ENCODE measurements at regions not wholly inside any gene's neighbourhood (a gene's known extent, or its start where the extent isn't known, plus 50 kb on each side); places are given as distances from the start of the nearest gene placed in this dataset.

DNA sequence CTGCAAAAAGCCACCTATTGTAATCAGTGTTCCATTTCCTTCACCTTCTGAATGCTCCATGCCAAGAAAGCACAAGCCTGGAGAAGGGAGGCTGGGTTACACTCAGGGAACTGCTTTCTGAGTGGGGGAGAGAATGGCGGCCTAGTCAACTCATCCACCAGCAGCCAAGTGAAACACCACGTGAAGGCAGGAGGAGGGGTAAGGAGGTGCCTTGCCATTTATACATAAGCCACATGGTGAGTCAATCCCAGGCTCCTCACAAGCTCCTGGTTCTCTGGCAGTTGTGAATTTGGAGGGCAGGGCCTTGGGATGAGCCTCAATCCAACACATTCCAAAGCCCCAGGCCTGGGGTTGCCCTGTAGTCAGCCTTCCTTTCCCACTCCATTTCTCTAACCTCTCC lies 149.4 kb downstream of the CD24 start (continued):
- TF ChIP-seq, protein P1, sequence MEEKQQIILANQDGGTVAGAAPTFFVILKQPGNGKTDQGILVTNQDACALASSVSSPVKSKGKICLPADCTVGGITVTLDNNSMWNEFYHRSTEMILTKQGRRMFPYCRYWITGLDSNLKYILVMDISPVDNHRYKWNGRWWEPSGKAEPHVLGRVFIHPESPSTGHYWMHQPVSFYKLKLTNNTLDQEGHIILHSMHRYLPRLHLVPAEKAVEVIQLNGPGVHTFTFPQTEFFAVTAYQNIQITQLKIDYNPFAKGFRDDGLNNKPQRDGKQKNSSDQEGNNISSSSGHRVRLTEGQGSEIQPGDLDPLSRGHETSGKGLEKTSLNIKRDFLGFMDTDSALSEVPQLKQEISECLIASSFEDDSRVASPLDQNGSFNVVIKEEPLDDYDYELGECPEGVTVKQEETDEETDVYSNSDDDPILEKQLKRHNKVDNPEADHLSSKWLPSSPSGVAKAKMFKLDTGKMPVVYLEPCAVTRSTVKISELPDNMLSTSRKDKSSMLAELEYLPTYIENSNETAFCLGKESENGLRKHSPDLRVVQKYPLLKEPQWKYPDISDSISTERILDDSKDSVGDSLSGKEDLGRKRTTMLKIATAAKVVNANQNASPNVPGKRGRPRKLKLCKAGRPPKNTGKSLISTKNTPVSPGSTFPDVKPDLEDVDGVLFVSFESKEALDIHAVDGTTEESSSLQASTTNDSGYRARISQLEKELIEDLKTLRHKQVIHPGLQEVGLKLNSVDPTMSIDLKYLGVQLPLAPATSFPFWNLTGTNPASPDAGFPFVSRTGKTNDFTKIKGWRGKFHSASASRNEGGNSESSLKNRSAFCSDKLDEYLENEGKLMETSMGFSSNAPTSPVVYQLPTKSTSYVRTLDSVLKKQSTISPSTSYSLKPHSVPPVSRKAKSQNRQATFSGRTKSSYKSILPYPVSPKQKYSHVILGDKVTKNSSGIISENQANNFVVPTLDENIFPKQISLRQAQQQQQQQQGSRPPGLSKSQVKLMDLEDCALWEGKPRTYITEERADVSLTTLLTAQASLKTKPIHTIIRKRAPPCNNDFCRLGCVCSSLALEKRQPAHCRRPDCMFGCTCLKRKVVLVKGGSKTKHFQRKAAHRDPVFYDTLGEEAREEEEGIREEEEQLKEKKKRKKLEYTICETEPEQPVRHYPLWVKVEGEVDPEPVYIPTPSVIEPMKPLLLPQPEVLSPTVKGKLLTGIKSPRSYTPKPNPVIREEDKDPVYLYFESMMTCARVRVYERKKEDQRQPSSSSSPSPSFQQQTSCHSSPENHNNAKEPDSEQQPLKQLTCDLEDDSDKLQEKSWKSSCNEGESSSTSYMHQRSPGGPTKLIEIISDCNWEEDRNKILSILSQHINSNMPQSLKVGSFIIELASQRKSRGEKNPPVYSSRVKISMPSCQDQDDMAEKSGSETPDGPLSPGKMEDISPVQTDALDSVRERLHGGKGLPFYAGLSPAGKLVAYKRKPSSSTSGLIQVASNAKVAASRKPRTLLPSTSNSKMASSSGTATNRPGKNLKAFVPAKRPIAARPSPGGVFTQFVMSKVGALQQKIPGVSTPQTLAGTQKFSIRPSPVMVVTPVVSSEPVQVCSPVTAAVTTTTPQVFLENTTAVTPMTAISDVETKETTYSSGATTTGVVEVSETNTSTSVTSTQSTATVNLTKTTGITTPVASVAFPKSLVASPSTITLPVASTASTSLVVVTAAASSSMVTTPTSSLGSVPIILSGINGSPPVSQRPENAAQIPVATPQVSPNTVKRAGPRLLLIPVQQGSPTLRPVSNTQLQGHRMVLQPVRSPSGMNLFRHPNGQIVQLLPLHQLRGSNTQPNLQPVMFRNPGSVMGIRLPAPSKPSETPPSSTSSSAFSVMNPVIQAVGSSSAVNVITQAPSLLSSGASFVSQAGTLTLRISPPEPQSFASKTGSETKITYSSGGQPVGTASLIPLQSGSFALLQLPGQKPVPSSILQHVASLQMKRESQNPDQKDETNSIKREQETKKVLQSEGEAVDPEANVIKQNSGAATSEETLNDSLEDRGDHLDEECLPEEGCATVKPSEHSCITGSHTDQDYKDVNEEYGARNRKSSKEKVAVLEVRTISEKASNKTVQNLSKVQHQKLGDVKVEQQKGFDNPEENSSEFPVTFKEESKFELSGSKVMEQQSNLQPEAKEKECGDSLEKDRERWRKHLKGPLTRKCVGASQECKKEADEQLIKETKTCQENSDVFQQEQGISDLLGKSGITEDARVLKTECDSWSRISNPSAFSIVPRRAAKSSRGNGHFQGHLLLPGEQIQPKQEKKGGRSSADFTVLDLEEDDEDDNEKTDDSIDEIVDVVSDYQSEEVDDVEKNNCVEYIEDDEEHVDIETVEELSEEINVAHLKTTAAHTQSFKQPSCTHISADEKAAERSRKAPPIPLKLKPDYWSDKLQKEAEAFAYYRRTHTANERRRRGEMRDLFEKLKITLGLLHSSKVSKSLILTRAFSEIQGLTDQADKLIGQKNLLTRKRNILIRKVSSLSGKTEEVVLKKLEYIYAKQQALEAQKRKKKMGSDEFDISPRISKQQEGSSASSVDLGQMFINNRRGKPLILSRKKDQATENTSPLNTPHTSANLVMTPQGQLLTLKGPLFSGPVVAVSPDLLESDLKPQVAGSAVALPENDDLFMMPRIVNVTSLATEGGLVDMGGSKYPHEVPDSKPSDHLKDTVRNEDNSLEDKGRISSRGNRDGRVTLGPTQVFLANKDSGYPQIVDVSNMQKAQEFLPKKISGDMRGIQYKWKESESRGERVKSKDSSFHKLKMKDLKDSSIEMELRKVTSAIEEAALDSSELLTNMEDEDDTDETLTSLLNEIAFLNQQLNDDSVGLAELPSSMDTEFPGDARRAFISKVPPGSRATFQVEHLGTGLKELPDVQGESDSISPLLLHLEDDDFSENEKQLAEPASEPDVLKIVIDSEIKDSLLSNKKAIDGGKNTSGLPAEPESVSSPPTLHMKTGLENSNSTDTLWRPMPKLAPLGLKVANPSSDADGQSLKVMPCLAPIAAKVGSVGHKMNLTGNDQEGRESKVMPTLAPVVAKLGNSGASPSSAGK (IDR thresholded peaks at IDR 0.05): peak; percentile 57; the same call in 1 of the 2 replicates
- TF ChIP-seq, protein P2, sequence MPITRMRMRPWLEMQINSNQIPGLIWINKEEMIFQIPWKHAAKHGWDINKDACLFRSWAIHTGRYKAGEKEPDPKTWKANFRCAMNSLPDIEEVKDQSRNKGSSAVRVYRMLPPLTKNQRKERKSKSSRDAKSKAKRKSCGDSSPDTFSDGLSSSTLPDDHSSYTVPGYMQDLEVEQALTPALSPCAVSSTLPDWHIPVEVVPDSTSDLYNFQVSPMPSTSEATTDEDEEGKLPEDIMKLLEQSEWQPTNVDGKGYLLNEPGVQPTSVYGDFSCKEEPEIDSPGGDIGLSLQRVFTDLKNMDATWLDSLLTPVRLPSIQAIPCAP (CRISPR knock-in tag; IDR thresholded peaks at IDR 0.05; ENCODE audit: borderline replicate concordance): no peak
- TF ChIP-seq, protein P3, sequence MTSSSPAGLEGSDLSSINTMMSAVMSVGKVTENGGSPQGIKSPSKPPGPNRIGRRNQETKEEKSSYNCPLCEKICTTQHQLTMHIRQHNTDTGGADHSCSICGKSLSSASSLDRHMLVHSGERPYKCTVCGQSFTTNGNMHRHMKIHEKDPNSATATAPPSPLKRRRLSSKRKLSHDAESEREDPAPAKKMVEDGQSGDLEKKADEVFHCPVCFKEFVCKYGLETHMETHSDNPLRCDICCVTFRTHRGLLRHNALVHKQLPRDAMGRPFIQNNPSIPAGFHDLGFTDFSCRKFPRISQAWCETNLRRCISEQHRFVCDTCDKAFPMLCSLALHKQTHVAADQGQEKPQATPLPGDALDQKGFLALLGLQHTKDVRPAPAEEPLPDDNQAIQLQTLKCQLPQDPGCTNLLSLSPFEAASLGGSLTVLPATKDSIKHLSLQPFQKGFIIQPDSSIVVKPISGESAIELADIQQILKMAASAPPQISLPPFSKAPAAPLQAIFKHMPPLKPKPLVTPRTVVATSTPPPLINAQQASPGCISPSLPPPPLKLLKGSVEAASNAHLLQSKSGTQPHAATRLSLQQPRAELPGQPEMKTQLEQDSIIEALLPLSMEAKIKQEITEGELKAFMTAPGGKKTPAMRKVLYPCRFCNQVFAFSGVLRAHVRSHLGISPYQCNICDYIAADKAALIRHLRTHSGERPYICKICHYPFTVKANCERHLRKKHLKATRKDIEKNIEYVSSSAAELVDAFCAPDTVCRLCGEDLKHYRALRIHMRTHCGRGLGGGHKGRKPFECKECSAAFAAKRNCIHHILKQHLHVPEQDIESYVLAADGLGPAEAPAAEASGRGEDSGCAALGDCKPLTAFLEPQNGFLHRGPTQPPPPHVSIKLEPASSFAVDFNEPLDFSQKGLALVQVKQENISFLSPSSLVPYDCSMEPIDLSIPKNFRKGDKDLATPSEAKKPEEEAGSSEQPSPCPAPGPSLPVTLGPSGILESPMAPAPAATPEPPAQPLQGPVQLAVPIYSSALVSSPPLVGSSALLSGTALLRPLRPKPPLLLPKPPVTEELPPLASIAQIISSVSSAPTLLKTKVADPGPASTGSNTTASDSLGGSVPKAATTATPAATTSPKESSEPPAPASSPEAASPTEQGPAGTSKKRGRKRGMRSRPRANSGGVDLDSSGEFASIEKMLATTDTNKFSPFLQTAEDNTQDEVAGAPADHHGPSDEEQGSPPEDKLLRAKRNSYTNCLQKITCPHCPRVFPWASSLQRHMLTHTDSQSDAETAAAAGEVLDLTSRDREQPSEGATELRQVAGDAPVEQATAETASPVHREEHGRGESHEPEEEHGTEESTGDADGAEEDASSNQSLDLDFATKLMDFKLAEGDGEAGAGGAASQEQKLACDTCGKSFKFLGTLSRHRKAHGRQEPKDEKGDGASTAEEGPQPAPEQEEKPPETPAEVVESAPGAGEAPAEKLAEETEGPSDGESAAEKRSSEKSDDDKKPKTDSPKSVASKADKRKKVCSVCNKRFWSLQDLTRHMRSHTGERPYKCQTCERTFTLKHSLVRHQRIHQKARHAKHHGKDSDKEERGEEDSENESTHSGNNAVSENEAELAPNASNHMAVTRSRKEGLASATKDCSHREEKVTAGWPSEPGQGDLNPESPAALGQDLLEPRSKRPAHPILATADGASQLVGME (CRISPR knock-in tag; IDR thresholded peaks at IDR 0.05): no peak
- TF ChIP-seq ZNF217 (CRISPR knock-in tag; IDR thresholded peaks at IDR 0.05) (no peak), MECOM (CRISPR knock-in tag; IDR thresholded peaks at IDR 0.05) (no peak), XRCC4 (IDR thresholded peaks at IDR 0.05; ENCODE audit: extremely low read depth, insufficient read depth, insufficient read length) (no peak)

Data from K562 (cell line).